GM12865 (cell line): ENCODE measurements at regions not wholly inside any gene's neighbourhood (a gene's known extent, or its start where the extent isn't known, plus 50 kb on each side); places are given as distances from the start of the nearest gene placed in this dataset.

Source experiments
- DNase-seq: peaks from one replicate; pipeline ENCODE4 v3.0.0; 2010; ENCODE audit warnings: low read depth
- H3K4me3 ChIP-seq: 2 replicates; pipeline ENCODE4 v1.5.1; 2011; ENCODE audit warnings: mild to moderate bottlenecking, low read depth, low read length, control low read depth
- CTCF ChIP-seq: IDR thresholded peaks from 2 replicates; pipeline ENCODE4 v1.5.1; 2011; ENCODE audit warnings: low read length, control low read depth, low read depth, inconsistent platforms; ENCODE audit not compliant: insufficient read depth; ENCODE audit errors: missing control alignments

GRCh38 chr16:85348911-85349334 is 236.7 kb upstream of the CIBAR2 start:
- DNase-seq, result no peak
- no peak for TF ChIP-seq CTCF
- H3K4me3 ChIP-seq, result no peak overlapping the region

- TF ChIP-seq CTCF, result no peak
- no peak for DNase-seq
- H3K4me3 ChIP-seq, result no peak overlapping the region
Observed at GRCh38 chr16:85349365-85350145, 237.3 kb upstream of the CIBAR2 start.

GRCh38 chr16:85350146-85350728 is 238.0 kb upstream of the CIBAR2 start:
- no peak for TF ChIP-seq CTCF
- H3K4me3 ChIP-seq, result no peak overlapping the region
- no peak for DNase-seq

GRCh38 chr16:85350973-85351372 is 238.7 kb upstream of the CIBAR2 start:
- no peak for DNase-seq
- no peak for TF ChIP-seq CTCF
- H3K4me3 ChIP-seq, result no peak overlapping the region

DNA sequence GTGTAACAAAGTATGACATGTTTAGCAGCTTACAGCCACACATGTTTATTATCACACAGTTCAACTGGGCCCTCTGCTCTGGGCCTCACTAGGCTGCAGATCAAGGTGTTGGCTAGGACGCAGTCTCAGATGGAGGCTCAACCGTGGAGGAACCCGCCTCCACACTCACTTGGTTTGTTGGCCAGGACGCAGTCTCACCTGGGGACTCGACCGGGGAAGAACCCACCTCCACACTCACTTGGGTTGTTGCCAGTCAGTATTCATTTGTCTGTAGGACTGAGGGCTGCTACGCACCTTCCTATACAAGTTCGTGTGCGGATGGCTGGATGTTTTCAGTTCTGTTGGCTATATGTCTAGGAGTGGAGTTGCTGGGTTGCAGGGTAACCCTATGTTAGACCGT is 240.7 kb upstream of the CIBAR2 start:
- H3K4me3 ChIP-seq, result no peak overlapping the region
- no peak for DNase-seq
- TF ChIP-seq CTCF, result no peak

GRCh38 chr16:85353839-85354685 is 241.8 kb upstream of the CIBAR2 start:
- no peak for TF ChIP-seq CTCF
- no peak for DNase-seq
- H3K4me3 ChIP-seq, result no peak overlapping the region
